Cardiac fibroblast (primary cell): ENCODE measurements at regions not wholly inside any gene's neighbourhood (a gene's known extent, or its start where the extent isn't known, plus 50 kb on each side); places are given as distances from the start of the nearest gene placed in this dataset.

ENCODE experiments used
- DNase-seq, 2 donors: peaks; one replicate each; pipeline versions ENCODE4 v3.0.0 to v3.0.0-alpha.2; 2010; ENCODE audit warnings: low read depth in 2 of 2
- H3K4me3 ChIP-seq, 2 donors: replicated peaks in 1 of 2; 1 replicate in 1 of 2; 2 replicates in 1 of 2; pipeline ENCODE4 v1.5.1; 2011; ENCODE audit warnings: low read depth in 2 of 2, low read length in 2 of 2, mild to moderate bottlenecking in 2 of 2, moderate library complexity in 1 of 2
- CTCF ChIP-seq: IDR thresholded peaks from one replicate; pipeline ENCODE4 v1.5.1; 2011; ENCODE audit warnings: low read depth, mild to moderate bottlenecking, low read length, inconsistent platforms

GRCh38 chr2:471560-471959 is 183.7 kb upstream of the ALKAL2 start:
- DNase-seq, result no peak
- no peak overlapping the region for H3K4me3 ChIP-seq
- TF ChIP-seq CTCF, result no peak

GRCh38 chr2:469514-469913 is 181.6 kb upstream of the ALKAL2 start:
- TF ChIP-seq CTCF, result no peak
- H3K4me3 ChIP-seq, result no peak overlapping the region
- DNase-seq, result no peak

- no peak overlapping the region for H3K4me3 ChIP-seq
- no peak for DNase-seq
- no peak for TF ChIP-seq CTCF
These were observed 180.9 kb upstream of the ALKAL2 start for GRCh38 chr2:468648-469336.

DNA sequence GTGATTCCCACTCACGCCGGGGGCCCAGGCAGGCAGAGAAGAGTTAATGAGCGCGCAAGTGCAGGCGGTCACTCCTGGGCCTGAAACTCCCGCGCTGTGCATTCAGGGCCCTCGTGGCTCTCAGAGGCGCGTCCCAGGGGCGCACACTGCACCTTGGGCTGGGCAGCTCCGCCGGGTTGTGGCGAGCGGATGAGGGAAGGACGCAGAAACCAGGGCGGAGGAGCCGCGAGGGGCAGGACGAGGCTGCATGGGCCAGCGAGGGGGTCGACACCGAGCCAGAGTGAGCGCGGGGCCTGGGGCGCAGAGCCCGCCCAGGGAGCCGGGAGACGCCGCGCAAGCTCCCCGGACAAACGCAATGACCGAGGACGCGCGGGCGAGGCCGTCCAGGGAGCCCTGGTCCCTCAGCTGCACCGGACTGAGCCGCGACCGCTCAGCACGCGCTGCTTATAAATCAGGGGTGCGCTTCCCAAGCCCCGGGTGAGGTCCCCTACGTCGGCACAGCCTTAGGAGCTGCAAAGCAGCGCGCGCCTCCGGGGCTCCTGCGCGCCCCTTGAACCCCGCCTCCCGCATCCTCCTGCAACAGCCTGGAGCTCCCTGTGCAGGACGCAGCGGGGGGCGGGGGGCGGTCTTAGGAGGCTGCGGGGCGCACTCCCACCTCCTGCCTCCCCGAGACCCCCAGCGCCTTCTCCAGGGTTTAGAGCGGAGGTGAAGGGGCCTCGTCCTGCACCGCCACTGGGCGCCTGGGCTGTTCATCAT is 180.2 kb upstream of the ALKAL2 start:
- TF ChIP-seq CTCF, result no peak
- DNase-seq, result no peak
- no peak overlapping the region for H3K4me3 ChIP-seq

DNA sequence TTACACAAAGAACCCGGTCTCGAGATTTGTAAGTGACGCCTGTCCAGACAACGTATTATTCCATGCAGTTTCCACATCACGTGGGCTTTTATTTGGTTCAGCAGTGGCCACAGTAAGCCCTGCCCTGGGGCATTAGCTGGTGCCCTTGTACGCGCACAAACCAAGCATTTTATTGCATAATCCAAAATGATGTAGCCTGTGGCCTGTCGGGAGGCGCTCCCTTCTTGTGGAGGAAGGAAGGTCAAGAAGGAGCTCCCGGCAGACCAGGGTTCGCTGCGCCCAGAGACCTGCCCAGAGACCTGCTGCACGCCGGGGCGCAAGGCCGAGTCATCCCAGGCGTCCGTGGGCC is 179.6 kb upstream of the ALKAL2 start:
- H3K4me3 ChIP-seq, result no peak overlapping the region
- DNase-seq, result no peak
- no peak for TF ChIP-seq CTCF

DNA sequence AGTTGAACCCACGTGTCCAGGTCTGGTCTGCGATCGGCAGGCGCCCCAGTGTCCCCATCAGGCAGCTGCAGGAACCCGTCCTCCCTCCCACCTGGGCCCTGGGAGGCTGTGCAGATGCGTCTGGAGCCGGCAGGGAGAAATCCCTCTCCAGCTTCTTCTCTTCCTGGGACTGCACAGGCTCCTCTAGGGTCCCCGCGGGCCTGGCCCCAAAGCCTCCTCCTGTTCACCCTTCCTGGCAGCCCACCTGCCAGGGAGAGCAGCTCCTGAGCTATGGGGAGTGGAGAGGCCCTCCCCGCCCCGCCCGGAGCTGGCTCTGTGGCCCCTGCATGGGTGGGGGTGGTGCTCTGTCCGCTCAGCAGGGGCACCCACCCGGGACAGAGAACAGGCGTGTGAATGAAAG is 179.2 kb upstream of the ALKAL2 start:
- H3K4me3 ChIP-seq, result no peak overlapping the region
- no peak for DNase-seq
- TF ChIP-seq CTCF, result no peak
